Fibroblast of skin of right biceps (primary cell): ENCODE measurements at regions not wholly inside any gene's neighbourhood (a gene's known extent, or its start where the extent isn't known, plus 50 kb on each side); places are given as distances from the start of the nearest gene placed in this dataset.
"Not testable (repeated sequence)": the region's sequence is repeated elsewhere in the genome, so short reads cannot be mapped to it uniquely, and the experiment has no call there.

Experiments
- DNase-seq: peaks from one replicate; pipeline ENCODE4 v3.0.0-alpha.2; 2013

DNA sequence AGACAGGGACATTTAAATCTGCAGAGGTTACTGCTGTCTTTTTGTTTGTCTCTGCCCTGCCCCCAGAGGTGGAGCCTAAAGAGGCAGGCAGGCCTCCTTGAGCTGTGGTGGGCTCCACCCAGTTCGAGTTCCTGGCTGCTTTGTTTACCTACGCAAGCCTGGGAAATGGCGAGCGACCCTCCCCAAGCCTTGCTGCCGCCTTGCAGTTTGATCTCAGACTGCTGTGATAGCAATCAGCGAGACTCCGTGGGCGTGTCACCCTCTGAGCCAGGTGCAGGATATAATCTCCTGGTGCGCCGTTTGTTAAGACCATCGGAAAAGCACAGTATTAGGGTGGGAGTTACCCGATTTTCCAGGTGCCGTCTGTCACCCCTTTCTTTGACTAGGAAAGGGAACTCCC, 93.3 kb downstream of the ANKRD30BL start:
- DNase-seq = not testable (repeated sequence)

DNA sequence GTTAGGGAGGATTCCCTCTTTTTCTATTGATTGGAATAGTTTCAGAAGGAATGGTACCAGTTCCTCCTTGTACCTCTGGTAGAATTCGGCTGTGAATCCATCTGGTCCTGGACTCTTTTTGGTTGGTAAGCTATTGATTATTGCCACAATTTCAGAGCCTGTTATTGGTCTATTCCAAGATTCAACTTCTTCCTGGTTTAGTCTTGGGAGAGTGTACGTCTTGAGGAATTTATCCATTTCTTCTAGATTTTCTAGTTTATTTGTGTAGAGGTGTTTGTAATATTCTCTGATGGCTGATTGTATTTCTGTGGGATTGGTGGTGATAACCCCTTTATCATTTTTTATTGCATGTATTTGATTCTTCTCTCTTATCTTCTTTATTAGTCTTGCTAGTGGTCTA, 96.4 kb downstream of the ANKRD30BL start:
- DNase-seq = not testable (repeated sequence)

DNA sequence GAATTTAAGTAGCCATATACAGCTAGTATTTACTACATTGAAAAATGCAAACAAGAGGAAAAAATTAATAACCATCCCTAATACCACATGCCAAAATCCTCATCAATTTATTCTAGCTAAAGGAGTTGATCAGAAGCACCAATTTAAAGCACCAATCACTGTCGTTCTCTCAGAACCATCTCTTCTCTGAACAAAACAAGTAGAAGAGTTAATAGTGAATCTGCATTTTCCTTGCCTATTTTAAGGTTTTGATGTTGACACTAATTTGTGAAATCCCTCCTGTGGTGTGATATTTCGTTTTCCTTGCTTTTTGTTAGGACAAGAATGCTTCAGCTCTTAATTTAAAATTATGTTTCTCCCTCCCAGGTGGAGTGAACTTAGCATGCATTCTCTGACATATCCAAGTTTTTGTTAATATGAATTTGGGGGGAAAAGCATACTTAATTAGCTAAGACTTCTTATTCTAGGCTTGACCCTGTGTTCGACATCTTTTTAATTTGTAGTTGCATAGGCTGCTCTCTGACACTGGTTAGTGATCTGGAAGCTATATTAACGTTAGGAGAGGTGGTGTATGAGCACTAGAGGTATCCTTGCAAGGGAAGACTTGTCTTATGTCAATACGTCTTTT, 122.0 kb downstream of the ANKRD30BL start:
- not testable (repeated sequence) for DNase-seq

DNA sequence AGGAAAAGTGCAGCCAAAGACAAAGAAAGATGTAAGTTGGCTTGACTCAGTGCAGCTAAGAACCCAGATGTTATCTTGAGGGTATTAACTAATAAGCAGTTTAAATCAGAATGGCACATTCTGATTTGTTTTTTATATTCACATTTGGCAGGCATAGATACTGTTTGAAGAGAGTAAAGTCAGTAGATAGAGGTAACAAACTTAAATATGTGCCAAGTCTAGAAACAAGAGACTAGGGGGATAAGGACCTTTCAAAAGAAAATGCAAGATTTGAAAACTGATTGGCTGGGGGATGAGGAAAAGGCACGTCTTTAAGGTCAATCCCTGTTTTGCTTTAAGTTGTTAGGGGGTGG, 122.9 kb downstream of the ANKRD30BL start:
- not testable (repeated sequence) for DNase-seq

DNA sequence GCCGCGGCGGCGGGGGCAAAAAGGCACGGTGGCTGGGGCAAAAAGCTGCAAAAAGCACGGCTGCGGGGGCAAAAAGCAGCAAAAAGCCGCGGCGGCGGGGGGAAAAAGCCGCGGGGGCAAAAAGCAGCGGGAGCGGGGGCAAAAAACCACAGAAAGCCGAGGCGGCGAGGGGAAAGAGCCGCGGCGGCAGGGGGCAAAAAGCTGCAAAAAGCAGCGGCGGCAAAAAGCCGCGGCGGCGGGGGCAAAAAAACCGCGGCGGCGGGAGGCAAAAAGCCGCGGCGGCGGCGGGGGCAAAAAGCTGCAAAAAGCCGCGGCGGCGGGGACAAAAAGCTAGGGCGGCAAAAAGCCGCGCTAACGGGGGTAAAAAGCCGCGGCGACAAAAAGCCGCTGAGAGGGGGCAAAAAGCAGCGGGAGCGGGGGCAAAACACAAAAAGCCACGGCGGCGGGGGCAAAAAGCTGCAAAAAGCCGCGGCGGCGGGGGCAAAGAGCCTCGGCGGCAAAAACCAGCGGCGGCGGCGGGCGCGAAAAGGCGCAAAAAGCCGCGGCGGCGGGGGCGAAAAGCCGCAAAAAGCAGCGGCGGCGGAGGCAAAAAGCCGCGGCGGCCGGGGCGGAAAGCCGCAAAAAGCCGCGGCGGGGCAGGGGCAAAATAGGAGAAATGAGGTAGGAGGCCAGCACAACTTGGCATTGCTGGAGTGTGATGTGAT, 123.4 kb downstream of the ANKRD30BL start:
- peak; percentile 14 for DNase-seq

DNA sequence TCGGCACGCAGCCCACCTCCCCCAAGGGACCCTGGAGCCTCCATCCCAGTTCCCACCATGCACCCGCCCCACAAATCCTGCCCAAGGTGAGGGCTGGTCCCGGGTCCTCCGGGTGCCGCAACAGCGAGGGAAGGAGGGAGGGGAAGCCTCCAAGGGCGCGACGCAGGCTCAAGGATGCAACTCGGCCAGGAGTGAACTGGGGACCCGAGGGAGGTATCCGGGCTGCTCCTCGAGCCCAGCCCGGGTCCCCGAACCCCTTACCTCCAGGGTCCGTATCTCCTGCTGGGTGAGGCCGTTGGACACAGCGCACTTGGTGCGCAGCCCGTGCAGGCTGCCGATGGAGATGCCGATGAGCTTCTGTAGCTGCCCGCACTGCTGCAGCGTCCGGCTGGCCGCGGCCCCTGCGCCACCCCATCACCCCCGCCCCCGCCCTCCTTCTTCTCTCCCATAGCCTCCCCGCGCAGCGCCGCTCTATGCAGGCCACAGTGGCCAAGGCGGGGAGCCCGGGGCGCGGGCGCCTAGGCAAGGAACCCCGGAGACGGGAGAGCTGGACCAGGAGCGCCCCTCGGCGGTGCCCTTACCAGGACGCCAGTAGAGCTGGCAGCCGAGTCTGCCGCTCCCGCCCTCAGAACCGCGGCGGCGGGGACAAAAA, 124.1 kb downstream of the ANKRD30BL start:
- no peak for DNase-seq

DNA sequence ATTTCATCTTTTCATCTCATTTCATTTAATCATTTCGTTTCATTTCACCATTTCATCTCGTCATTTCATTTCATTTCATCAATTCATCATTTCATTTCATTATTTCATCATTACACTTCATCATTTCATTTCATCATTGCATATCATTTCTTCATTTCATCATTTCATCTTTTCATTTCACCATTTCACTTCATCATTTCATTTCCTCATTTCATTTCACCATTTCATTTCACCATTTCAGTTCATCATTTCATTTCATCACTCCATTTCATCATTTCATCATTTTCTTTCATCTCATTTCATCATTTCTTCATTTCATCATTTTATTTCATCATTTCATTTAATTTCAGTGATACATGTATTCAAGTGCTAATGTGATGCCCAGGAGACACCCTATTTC, 127.1 kb downstream of the ANKRD30BL start:
- no peak for DNase-seq

DNA sequence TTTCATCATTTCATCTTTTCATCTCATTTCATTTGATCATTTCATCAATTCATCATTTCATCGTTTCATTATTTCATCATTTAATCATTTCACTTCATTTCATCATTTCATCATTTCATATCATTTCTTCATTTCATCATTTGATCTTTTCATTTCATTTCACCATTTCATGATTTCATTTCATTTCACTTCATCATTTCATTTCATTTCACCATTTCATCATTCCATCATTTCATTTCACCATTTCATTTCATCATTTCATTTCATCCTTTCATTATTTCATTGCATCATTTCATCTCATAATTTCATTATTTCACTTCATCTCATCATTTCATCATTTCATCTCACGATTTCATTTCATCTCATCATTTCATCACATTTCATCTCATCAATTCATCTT, 127.8 kb downstream of the ANKRD30BL start:
- DNase-seq = no peak

DNA sequence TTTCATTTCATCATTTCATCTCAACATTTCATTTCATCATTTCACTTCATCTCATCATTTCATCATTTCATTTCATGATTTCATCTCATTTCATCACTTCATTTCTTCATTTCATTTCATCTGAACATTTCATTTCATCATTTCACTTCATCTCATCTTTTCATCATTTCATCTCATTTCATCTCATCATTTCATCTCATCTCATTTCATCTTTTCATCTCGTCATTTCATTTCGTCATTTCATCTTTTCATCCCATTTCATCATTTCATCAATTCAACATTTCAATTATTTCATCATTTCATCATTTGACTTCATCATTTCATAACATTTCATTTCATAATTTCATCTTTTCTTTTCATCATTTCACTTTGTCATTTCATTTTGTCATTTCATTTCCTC, 128.4 kb downstream of the ANKRD30BL start:
- DNase-seq = no peak

DNA sequence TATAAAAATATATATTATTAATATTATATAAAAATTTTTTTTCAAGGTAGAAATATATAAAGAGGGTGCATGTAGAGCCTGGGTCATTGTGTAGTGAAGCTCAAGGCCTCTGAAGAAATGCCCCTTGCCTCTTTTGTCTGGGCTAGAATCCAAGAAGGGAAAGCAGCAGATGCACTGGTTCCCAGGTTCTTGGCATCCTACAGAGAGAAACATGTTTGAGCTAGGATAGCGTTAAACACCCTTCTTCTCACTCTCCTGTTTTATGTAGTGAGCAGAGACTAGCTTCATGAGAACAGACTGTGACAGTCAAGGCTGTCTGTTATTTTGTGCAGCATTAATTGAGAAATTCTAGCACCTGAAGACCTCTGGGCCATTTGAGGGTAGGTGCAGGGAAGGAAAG, 149.7 kb downstream of the ANKRD30BL start:
- DNase-seq = not testable (repeated sequence)

DNA sequence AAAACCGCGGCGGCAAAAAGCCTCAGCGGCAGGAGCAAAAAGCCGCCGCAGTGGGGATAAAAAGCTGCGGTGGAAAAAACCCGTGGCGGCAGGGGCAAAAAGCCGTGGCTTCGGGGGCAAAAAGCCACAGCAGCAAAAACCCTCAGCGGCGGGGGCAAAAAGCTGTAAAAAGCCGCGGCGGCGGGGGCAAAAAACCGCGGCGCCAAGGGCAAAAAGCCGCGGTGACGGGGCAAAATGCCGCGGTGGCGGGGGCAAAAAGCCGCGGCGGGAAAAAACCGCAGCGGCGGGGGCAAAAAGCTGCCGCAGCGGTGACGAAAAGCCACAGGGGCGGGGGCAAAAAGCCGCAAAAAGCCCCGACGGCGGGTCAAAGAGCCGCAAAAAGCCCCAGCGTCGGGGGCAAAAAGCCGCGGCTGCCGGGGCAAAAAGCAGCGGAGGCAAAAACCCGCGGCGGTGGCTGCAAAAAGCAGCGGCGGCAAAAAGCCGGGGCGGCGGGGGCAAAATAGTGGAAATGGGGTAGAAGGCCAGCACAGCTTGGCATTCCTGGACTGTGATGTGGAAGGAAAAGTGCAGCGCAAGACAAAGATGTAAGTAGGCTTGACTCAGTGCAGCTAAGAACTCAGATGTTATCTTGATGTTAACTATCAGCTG, 151.8 kb downstream of the ANKRD30BL start:
- DNase-seq = peak; percentile 10

DNA sequence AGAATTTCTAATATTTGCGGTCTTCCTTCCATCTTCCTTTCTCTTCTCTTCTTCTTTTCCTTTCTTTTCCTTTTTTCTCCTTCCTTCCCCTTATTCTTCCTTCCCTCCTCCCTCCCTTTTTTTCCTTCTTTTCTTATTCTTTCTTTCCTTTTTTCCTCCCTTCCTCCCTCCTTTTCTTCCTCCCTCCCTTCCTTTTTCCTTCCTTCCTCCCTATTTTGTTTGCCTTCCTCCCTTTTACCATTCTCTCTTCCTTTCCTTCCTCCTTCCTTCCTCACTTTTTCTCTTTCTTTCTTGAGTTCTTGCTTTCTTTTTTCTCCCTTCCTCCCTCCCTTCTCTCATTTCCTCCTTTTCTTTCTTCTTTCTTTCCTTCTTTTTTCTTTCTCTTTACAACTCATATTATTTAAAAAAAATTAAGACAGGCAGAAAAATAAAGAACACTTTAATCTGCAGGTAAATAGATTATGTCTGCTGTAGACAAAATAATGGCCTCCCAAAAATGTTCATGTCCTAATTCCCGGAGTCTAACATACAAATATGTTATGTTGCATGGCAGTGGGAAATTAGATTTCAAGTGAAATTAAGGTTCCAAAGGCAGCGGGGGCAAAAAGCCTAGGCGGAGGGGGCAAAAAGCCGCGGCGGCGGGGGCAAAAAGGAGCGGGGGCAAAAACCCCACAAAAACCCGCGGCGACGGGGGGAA, 152.4 kb downstream of the ANKRD30BL start:
- no peak for DNase-seq

DNA sequence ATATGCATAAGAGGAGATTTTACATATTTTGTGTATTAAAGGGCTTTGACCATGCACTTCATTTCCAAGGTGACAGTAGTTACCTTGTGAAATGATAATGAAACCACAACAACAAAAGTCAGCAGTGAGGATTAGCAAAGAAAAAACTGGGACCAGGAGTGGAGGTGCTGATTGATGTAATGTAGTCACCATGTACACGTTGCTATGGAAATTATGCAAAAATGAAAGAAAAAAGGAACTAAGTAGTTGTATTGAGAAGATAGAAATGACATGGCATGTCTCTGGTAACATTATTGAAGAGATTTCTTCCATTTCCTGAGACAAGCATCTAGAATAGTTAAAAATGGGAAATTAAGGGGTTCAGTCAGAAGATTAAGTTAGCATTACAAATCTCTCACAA, 171.0 kb downstream of the ANKRD30BL start:
- DNase-seq = not testable (repeated sequence)

DNA sequence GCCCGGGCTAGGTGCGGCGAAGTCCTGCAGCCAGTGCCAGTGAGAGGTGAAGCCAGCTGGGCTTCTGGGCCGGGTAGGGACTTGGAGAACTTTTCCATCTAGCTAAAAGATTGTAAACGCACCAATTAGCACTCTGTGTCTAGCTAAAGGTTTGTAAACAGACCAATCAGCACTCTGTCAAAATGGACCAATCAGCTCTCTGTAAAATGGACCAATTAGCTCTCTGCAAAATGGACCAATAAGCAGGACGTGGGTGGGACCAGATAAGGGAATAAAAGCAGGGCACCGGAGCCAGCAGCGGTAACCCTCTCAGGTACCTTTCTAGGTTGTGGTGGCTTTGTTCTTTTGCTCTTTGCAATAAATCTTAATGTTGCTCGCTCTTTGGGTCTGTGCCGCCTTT, 195.1 kb downstream of the ANKRD30BL start:
- not testable (repeated sequence) for DNase-seq

DNA sequence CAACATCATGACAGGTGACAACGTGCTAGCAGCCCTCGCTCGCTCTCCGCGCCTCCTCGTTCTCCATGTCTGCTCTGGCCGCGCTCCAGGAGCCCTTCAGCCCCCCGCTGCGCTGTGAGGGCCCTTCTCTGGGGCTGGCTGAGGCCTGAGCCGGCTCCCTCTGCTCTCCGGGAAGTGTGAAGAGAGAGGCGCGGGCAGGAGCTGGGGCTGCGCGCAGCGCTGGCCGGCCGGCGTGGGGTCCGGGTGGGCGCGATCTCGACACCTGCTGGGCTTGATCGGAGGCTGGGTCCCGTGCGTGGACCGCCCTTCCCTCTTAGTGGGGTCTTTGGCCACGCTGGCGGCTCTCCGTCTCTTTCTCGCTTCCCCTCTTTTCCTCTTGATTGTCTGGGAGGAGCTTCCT, 195.5 kb downstream of the ANKRD30BL start:
- DNase-seq = no peak

DNA sequence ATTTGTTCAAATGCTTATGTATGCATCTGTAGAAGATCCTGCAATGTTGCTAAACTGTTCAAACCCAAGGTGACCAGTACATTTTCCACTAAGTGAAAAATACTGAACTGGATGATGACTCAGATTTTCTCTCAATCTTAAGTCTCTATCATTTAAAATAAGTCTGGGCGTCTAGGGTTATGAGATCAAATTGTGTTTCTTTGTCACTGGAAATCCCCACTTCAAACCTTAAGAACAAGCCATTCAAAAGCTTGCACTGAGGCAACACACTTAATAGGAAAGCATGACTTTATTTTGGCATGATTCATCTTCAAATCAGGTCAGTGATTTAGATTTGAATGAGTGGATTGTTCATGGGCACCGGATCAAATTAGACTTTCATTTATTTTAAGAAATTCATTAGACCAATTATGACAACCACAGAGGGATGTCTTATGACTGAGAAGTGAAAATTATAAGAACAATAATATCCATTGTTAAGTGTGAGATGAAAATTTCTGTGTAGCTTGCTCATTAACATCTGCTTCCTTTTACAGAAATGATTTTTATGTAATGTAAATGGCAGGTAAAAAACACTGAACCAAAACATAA, 203.6 kb downstream of the ANKRD30BL start:
- DNase-seq = not testable (repeated sequence)

DNA sequence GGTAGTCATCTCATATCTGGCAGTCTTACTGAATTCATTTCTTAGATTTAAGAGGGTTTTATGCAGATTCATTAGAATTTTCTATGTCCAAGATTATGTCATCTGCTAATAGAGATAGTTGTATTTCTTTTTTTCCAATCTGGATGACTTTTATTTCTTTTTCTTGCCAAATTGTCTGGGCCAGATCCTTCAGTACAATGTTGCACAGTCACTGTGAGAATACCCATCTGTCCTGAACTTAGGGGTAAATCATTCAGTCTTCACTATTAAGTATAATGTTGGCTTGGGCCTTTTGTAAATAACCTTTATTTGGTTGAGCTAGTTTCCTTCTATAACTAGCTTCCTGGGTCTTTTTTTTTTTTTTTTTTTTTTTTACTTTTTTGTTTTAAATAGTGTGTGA, 213.1 kb downstream of the ANKRD30BL start:
- not testable (repeated sequence) for DNase-seq

DNA sequence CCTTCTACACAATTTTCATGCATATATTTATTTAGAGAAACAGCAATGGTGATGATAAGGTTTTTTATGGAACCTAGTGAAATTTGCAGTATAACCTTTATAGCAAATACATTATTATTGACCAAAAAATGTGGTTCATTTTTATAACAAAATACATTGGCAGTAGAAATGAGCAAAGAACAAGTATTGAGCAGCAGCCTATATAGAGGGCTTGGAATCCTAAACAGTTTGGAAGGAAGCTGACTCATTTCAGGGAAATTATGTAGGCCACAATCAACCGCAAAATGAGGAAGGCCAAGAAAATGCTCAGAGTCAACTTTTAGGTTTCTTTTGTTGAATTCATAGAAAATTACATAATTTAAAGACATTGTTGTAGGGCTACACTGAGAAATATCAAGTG, 238.5 kb downstream of the ANKRD30BL start:
- DNase-seq = peak; percentile 39

DNA sequence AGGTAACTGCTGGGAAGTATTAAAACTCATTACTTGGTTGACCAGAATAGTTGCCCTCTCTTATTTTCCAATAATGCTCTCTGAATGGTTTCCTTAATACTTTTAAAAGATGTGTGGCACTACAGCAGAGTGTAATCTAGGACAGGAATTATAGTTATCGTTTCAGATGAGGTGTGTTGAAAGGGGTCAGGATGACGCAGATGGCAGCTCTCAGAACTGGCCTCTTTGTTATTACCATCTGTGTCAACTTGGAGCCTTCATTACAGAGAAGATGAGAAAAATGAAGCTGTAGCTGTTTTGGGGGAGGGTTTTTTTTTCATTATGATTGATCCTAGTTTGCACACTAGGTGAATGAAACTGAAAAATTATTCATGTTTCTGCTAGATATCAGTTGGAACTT, 238.9 kb downstream of the ANKRD30BL start:
- DNase-seq = peak; percentile 36
